Peyer's patch (tissue), 4 donors: ENCODE measurements at regions not wholly inside any gene's neighbourhood (a gene's known extent, or its start where the extent isn't known, plus 50 kb on each side); places are given as distances from the start of the nearest gene placed in this dataset.

Experiments used
- POLR2A ChIP-seq, 2 donors: fragments of 450-650 bp; IDR thresholded peaks; one replicate each; pipeline ENCODE4 v1.5.1; 2017; ENCODE audit warnings: antibody characterized with exemption in 2 of 2, mild to moderate bottlenecking in 2 of 2, moderate library complexity in 2 of 2
- TF ChIP-seq, protein P1 (sequence below), 6 experiments: fragments of 450-650 bp in 4 of 6; fragments of 200-600 bp in 2 of 6; sonication (generic) in 1 of 6; IDR thresholded peaks; one replicate each; pipeline ENCODE4 v1.5.1; 2017 to 2019; ENCODE audit warnings: antibody characterized with exemption in 6 of 6, mild to moderate bottlenecking in 3 of 6, moderate library complexity in 1 of 6

- TF ChIP-seq, protein P1, sequence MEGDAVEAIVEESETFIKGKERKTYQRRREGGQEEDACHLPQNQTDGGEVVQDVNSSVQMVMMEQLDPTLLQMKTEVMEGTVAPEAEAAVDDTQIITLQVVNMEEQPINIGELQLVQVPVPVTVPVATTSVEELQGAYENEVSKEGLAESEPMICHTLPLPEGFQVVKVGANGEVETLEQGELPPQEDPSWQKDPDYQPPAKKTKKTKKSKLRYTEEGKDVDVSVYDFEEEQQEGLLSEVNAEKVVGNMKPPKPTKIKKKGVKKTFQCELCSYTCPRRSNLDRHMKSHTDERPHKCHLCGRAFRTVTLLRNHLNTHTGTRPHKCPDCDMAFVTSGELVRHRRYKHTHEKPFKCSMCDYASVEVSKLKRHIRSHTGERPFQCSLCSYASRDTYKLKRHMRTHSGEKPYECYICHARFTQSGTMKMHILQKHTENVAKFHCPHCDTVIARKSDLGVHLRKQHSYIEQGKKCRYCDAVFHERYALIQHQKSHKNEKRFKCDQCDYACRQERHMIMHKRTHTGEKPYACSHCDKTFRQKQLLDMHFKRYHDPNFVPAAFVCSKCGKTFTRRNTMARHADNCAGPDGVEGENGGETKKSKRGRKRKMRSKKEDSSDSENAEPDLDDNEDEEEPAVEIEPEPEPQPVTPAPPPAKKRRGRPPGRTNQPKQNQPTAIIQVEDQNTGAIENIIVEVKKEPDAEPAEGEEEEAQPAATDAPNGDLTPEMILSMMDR (IDR thresholded peaks at IDR 0.05), result no peak
- no peak for TF ChIP-seq POLR2A (IDR thresholded peaks at IDR 0.05)
Measured at GRCh38 chr4:123125477-123125876, 203.1 kb upstream of the NUDT6 start.
